COLO668 (cell line): ENCODE measurements at regions not wholly inside any gene's neighbourhood (a gene's known extent, or its start where the extent isn't known, plus 50 kb on each side); places are given as distances from the start of the nearest gene placed in this dataset.
"Not testable (repeated sequence)": the region's sequence is repeated elsewhere in the genome, so short reads cannot be mapped to it uniquely, and the experiment has no call there.

Experiments
- DNase-seq: peaks from one replicate; lab custom pipeline; 2025; ENCODE audit not compliant: unreplicated experiment; lab: John Stamatoyannopoulos, UW

GRCh38 chr3:118526758-118527513, 507.7 kb downstream of the IGSF11 start:
- DNase-seq = no peak

GRCh38 chr3:118527514-118528044, 507.1 kb downstream of the IGSF11 start:
- DNase-seq = no peak

- DNase-seq = no peak
Measured at GRCh38 chr3:118529554-118529953, 505.1 kb downstream of the IGSF11 start.

- DNase-seq = no peak
Measured at GRCh38 chr3:118530350-118530922, 504.2 kb downstream of the IGSF11 start.

GRCh38 chr3:118530927-118531356, 503.7 kb downstream of the IGSF11 start:
- not testable (repeated sequence) for DNase-seq

GRCh38 chr3:118531816-118532215, 502.8 kb downstream of the IGSF11 start:
- DNase-seq = no peak

- no peak for DNase-seq
Measured at GRCh38 chr3:118533676-118534075, 501.0 kb downstream of the IGSF11 start.

- no peak for DNase-seq
Measured at GRCh38 chr3:118534519-118534918, 500.1 kb downstream of the IGSF11 start.

- DNase-seq = no peak
Measured at GRCh38 chr3:118536764-118537163, 497.9 kb downstream of the IGSF11 start.

- DNase-seq = no peak
Measured at GRCh38 chr3:118537454-118537853, 497.2 kb downstream of the IGSF11 start.

GRCh38 chr3:118538187-118538586, 496.5 kb downstream of the IGSF11 start:
- DNase-seq = no peak

GRCh38 chr3:118539820-118540447, 494.7 kb downstream of the IGSF11 start:
- DNase-seq = not testable (repeated sequence)

GRCh38 chr3:118540448-118540821, 494.2 kb downstream of the IGSF11 start:
- DNase-seq = not testable (repeated sequence)

GRCh38 chr3:118540826-118541225, 493.8 kb downstream of the IGSF11 start:
- DNase-seq = no peak

GRCh38 chr3:118541796-118542195, 492.9 kb downstream of the IGSF11 start:
- no peak for DNase-seq

GRCh38 chr3:118543832-118544231, 490.8 kb downstream of the IGSF11 start:
- DNase-seq = no peak

- no peak for DNase-seq
Measured at GRCh38 chr3:118544458-118544857, 490.2 kb downstream of the IGSF11 start.

- DNase-seq = no peak
Measured at GRCh38 chr3:118548434-118548833, 486.2 kb downstream of the IGSF11 start.

GRCh38 chr3:118550122-118550521, 484.5 kb downstream of the IGSF11 start:
- DNase-seq = no peak

GRCh38 chr3:118550556-118550955, 484.1 kb downstream of the IGSF11 start:
- no peak for DNase-seq

- no peak for DNase-seq
Measured at GRCh38 chr3:118554148-118554838, 480.4 kb downstream of the IGSF11 start.
